ENCODE measurements at regions not wholly inside any gene's neighbourhood (a gene's known extent, or its start where the extent isn't known, plus 50 kb on each side); places are given as distances from the start of the nearest gene placed in this dataset.

- Histone ChIP-seq H3K27me3 (ENCODE audit: insufficient read depth, low read length, poor library complexity, severe bottlenecking) (no peaks in the 10 kb centered on the region), H3K27ac (ENCODE audit: low read depth, low read length) (no peak overlapping the region), H3K36me3 (ENCODE audit: insufficient read depth, low read length) (no peaks in the 10 kb centered on the region), H3K4me3 (ENCODE audit: low read length) (no peak overlapping the region), H3K4me1 (ENCODE audit: insufficient read depth, low read length) (no peaks in the 10 kb centered on the region), H3K9me3 (ENCODE audit: low read length) (no peaks in the 10 kb centered on the region)
- no peaks in the 10 kb centered on the region for H3K27me3 Mint-ChIP-seq
- H3K27ac Mint-ChIP-seq, result no peak overlapping the region
- H3K36me3 Mint-ChIP-seq, result no peaks in the 10 kb centered on the region
- ChIA-PET CTCF (no interaction called here), POLR2A (no interaction called here)
- DNase-seq, result no peak
- H3K9me3 Mint-ChIP-seq, result peaks cover 0 to 3% (median 0%) of the 10 kb centered on the region in 5 donors
- H3K4me3 Mint-ChIP-seq, result no peak overlapping the region
- no peaks in the 10 kb centered on the region for H3K4me1 Mint-ChIP-seq
Observed at GRCh38 chr1:221074332-221074731, 195.1 kb downstream of the HLX start.

GRCh38 chr1:221075911-221076310 lies 196.7 kb downstream of the HLX start:
- Mint-ChIP-seq H3K27ac (no peak overlapping the region), H3K27me3 (peaks cover 0 to 1% of the 10 kb centered on the region in 2 donors), H3K9me3 (peaks cover 0 to 8% (median 2%) of the 10 kb centered on the region in 5 donors), H3K4me1 (no peaks in the 10 kb centered on the region), H3K36me3 (no peaks in the 10 kb centered on the region), H3K4me3 (no peak overlapping the region)
- ChIA-PET POLR2A (no interaction called here), CTCF (no interaction called here)
- Histone ChIP-seq H3K27me3 (ENCODE audit: insufficient read depth, low read length, poor library complexity, severe bottlenecking) (no peaks in the 10 kb centered on the region), H3K36me3 (ENCODE audit: insufficient read depth, low read length) (no peaks in the 10 kb centered on the region), H3K4me3 (ENCODE audit: low read length) (no peak overlapping the region), H3K4me1 (ENCODE audit: insufficient read depth, low read length) (no peaks in the 10 kb centered on the region), H3K27ac (ENCODE audit: low read depth, low read length) (no peak overlapping the region), H3K9me3 (ENCODE audit: low read length) (no peaks in the 10 kb centered on the region)
- DNase-seq, result no peak

GRCh38 chr1:221076391-221076811 lies 197.2 kb downstream of the HLX start:
- peaks cover 0 to 4% of the 10 kb centered on the region in 2 donors for H3K27me3 Mint-ChIP-seq
- no peak overlapping the region for H3K4me3 ChIP-seq (ENCODE audit: low read length)
- ChIA-PET POLR2A (no interaction called here), CTCF (no interaction called here)
- no peaks in the 10 kb centered on the region for H3K27me3 ChIP-seq (ENCODE audit: insufficient read depth, low read length, poor library complexity, severe bottlenecking)
- H3K4me1 Mint-ChIP-seq, result no peaks in the 10 kb centered on the region
- no peaks in the 10 kb centered on the region for H3K36me3 ChIP-seq (ENCODE audit: insufficient read depth, low read length)
- DNase-seq, result no peak
- no peaks in the 10 kb centered on the region for H3K36me3 Mint-ChIP-seq
- H3K9me3 Mint-ChIP-seq, result peaks cover 0 to 11% (median 2%) of the 10 kb centered on the region in 5 donors
- no peak overlapping the region for H3K4me3 Mint-ChIP-seq
- no peak overlapping the region for H3K27ac ChIP-seq (ENCODE audit: low read depth, low read length)
- H3K4me1 ChIP-seq (ENCODE audit: insufficient read depth, low read length), result no peaks in the 10 kb centered on the region
- no peaks in the 10 kb centered on the region for H3K9me3 ChIP-seq (ENCODE audit: low read length)
- no peak overlapping the region for H3K27ac Mint-ChIP-seq

GRCh38 chr1:221078260-221078965 lies 199.2 kb downstream of the HLX start:
- no peaks in the 10 kb centered on the region for H3K36me3 ChIP-seq (ENCODE audit: insufficient read depth, low read length)
- H3K4me1 ChIP-seq (ENCODE audit: insufficient read depth, low read length), result no peaks in the 10 kb centered on the region
- H3K4me3 ChIP-seq (ENCODE audit: low read length), result no peak overlapping the region
- Mint-ChIP-seq H3K27me3 (peaks cover 0 to 7% of the 10 kb centered on the region in 2 donors), H3K27ac (no peak overlapping the region), H3K4me1 (no peaks in the 10 kb centered on the region), H3K36me3 (no peaks in the 10 kb centered on the region), H3K4me3 (no peak overlapping the region), H3K9me3 (peaks cover 0 to 11% (median 2%) of the 10 kb centered on the region in 5 donors)
- no peak overlapping the region for H3K27ac ChIP-seq (ENCODE audit: low read depth, low read length)
- CTCF ChIA-PET, result no interaction called here
- POLR2A ChIA-PET, result no interaction called here
- DNase-seq, result no peak
- no peaks in the 10 kb centered on the region for H3K27me3 ChIP-seq (ENCODE audit: insufficient read depth, low read length, poor library complexity, severe bottlenecking)
- no peaks in the 10 kb centered on the region for H3K9me3 ChIP-seq (ENCODE audit: low read length)

- H3K4me3 Mint-ChIP-seq, result no peak overlapping the region
- H3K27ac ChIP-seq (ENCODE audit: low read depth, low read length), result no peak overlapping the region
- no peaks in the 10 kb centered on the region for H3K4me1 ChIP-seq (ENCODE audit: insufficient read depth, low read length)
- H3K4me3 ChIP-seq (ENCODE audit: low read length), result no peak overlapping the region
- no peak overlapping the region for H3K27ac Mint-ChIP-seq
- CTCF ChIA-PET, result no interaction called here
- POLR2A ChIA-PET, result no interaction called here
- H3K27me3 ChIP-seq (ENCODE audit: insufficient read depth, low read length, poor library complexity, severe bottlenecking), result no peaks in the 10 kb centered on the region
- no peaks in the 10 kb centered on the region for H3K9me3 ChIP-seq (ENCODE audit: low read length)
- peaks cover 0 to 8% (median 2%) of the 10 kb centered on the region in 5 donors for H3K9me3 Mint-ChIP-seq
- H3K36me3 ChIP-seq (ENCODE audit: insufficient read depth, low read length), result no peaks in the 10 kb centered on the region
- DNase-seq, result no peak
- H3K36me3 Mint-ChIP-seq, result peaks cover 0 to 1% (median 0%) of the 10 kb centered on the region in 3 donors
- peaks cover 0 to 7% of the 10 kb centered on the region in 2 donors for H3K27me3 Mint-ChIP-seq
- H3K4me1 Mint-ChIP-seq, result no peaks in the 10 kb centered on the region
Observed at GRCh38 chr1:221083902-221084301, 204.7 kb downstream of the HLX start.

- peaks cover 0 to 8% (median 2%) of the 10 kb centered on the region in 5 donors for H3K9me3 Mint-ChIP-seq
- no peak for DNase-seq
- H3K9me3 ChIP-seq (ENCODE audit: low read length), result no peaks in the 10 kb centered on the region
- no peaks in the 10 kb centered on the region for H3K27me3 ChIP-seq (ENCODE audit: insufficient read depth, low read length, poor library complexity, severe bottlenecking)
- H3K4me3 ChIP-seq (ENCODE audit: low read length), result no peak overlapping the region
- POLR2A ChIA-PET, result no interaction called here
- no peaks in the 10 kb centered on the region for H3K4me1 Mint-ChIP-seq
- no peaks in the 10 kb centered on the region for H3K36me3 ChIP-seq (ENCODE audit: insufficient read depth, low read length)
- no peak overlapping the region for H3K27ac Mint-ChIP-seq
- no peak overlapping the region for H3K27ac ChIP-seq (ENCODE audit: low read depth, low read length)
- no peaks in the 10 kb centered on the region for H3K4me1 ChIP-seq (ENCODE audit: insufficient read depth, low read length)
- no peak overlapping the region for H3K4me3 Mint-ChIP-seq
- peaks cover 0 to 1% (median 0%) of the 10 kb centered on the region in 3 donors for H3K36me3 Mint-ChIP-seq
- H3K27me3 Mint-ChIP-seq, result peaks cover 0 to 7% of the 10 kb centered on the region in 2 donors
- CTCF ChIA-PET, result no interaction called here
Observed at GRCh38 chr1:221084681-221085080, 205.4 kb downstream of the HLX start.

- Histone ChIP-seq H3K27ac (ENCODE audit: low read depth, low read length) (no peak overlapping the region), H3K36me3 (ENCODE audit: insufficient read depth, low read length) (no peaks in the 10 kb centered on the region), H3K27me3 (ENCODE audit: insufficient read depth, low read length, poor library complexity, severe bottlenecking) (no peaks in the 10 kb centered on the region), H3K4me1 (ENCODE audit: insufficient read depth, low read length) (no peaks in the 10 kb centered on the region), H3K4me3 (ENCODE audit: low read length) (no peak overlapping the region), H3K9me3 (ENCODE audit: low read length) (no peaks in the 10 kb centered on the region)
- Mint-ChIP-seq H3K36me3 (peaks cover 0 to 1% (median 0%) of the 10 kb centered on the region in 3 donors), H3K4me1 (no peaks in the 10 kb centered on the region), H3K4me3 (no peak overlapping the region), H3K27me3 (peaks cover 0 to 7% of the 10 kb centered on the region in 2 donors), H3K27ac (no peak overlapping the region), H3K9me3 (peaks cover 0 to 3% (median 0%) of the 10 kb centered on the region in 5 donors)
- CTCF ChIA-PET, result no interaction called here
- POLR2A ChIA-PET, result no interaction called here
- DNase-seq, result no peak
Observed at GRCh38 chr1:221085701-221086375, 206.6 kb downstream of the HLX start.

GRCh38 chr1:221087919-221088318 lies 208.7 kb downstream of the HLX start:
- peaks cover 0 to 3% of the 10 kb centered on the region in 2 donors for H3K27me3 Mint-ChIP-seq
- no peaks in the 10 kb centered on the region for H3K4me1 Mint-ChIP-seq
- peaks cover 0 to 1% (median 0%) of the 10 kb centered on the region in 3 donors for H3K36me3 Mint-ChIP-seq
- H3K9me3 Mint-ChIP-seq, result peaks cover 0 to 2% (median 0%) of the 10 kb centered on the region in 5 donors
- no peak overlapping the region for H3K4me3 Mint-ChIP-seq
- Histone ChIP-seq H3K36me3 (ENCODE audit: insufficient read depth, low read length) (no peaks in the 10 kb centered on the region), H3K9me3 (ENCODE audit: low read length) (no peaks in the 10 kb centered on the region), H3K27me3 (ENCODE audit: insufficient read depth, low read length, poor library complexity, severe bottlenecking) (no peaks in the 10 kb centered on the region), H3K4me1 (ENCODE audit: insufficient read depth, low read length) (no peaks in the 10 kb centered on the region), H3K27ac (ENCODE audit: low read depth, low read length) (no peak overlapping the region), H3K4me3 (ENCODE audit: low read length) (no peak overlapping the region)
- no peak for DNase-seq
- POLR2A ChIA-PET, result no interaction called here
- no peak overlapping the region for H3K27ac Mint-ChIP-seq
- CTCF ChIA-PET, result no interaction called here

All from CD8-positive, alpha-beta memory T cell (primary cell).